GM10266 (cell line): ENCODE measurements at regions not wholly inside any gene's neighbourhood (a gene's known extent, or its start where the extent isn't known, plus 50 kb on each side); places are given as distances from the start of the nearest gene placed in this dataset.

ENCODE experiments used
- DNase-seq: peaks from one replicate; pipeline ENCODE4 v3.0.0; 2012; ENCODE audit errors: extremely low spot score
- TF ChIP-seq, protein P1 (sequence below): IDR thresholded peaks from 2 replicates; pipeline ENCODE4 v1.5.1; 2012; ENCODE audit warnings: mild to moderate bottlenecking, low read depth; ENCODE audit not compliant: control insufficient read depth, insufficient read depth; ENCODE audit errors: missing control alignments

DNA sequence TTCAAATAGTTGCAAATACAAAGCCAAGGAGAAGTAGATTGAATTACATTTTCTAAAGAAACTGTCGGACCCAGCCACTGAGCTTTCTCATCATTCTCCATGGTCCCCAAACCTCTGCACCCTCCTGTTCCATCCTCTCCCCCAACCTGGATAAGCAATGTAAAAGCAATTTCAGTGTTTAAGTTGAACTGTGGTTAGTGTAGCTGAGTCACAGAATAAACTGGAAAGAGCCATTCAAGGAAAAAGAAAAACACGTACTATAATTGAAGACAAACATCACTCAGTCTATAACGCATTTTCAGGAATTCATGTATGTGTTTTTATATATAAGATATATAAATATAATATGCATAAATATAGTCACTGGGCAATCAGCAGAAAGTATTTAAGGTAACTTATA lies 54.1 kb upstream of the TMEM161B start:
- DNase-seq: no peak
- TF ChIP-seq, protein P1, sequence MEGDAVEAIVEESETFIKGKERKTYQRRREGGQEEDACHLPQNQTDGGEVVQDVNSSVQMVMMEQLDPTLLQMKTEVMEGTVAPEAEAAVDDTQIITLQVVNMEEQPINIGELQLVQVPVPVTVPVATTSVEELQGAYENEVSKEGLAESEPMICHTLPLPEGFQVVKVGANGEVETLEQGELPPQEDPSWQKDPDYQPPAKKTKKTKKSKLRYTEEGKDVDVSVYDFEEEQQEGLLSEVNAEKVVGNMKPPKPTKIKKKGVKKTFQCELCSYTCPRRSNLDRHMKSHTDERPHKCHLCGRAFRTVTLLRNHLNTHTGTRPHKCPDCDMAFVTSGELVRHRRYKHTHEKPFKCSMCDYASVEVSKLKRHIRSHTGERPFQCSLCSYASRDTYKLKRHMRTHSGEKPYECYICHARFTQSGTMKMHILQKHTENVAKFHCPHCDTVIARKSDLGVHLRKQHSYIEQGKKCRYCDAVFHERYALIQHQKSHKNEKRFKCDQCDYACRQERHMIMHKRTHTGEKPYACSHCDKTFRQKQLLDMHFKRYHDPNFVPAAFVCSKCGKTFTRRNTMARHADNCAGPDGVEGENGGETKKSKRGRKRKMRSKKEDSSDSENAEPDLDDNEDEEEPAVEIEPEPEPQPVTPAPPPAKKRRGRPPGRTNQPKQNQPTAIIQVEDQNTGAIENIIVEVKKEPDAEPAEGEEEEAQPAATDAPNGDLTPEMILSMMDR: no peak
